ENCODE measurements at regions not wholly inside any gene's neighbourhood (a gene's known extent, or its start where the extent isn't known, plus 50 kb on each side); places are given as distances from the start of the nearest gene placed in this dataset.
"Not testable (repeated sequence)": the region's sequence is repeated elsewhere in the genome, so short reads cannot be mapped to it uniquely, and the experiment has no call there.

DNA sequence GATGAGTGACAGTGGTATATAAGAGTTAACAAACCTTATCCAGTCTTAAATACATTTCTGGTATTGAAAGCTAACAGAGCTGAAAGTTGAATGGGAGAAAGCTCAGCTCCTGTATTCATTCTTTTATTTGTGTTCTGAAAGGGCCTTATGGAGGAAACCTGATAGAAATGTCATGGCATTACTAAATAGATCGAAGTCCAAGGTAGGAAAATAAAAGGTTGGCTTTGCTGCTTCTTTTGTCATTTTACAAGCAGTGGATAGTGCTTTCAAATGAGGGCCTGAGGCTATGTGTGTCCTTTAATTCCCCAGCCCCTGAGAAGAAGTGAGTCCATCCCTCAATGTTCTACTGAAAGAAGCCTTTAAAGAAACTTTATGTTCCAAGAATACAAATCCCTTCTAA lies 974.3 kb upstream of the INTU start:
- TF ChIP-seq SPI1 (IDR thresholded peaks at IDR 0.05; ENCODE audit: borderline replicate concordance, low read depth) (no peak), REST (IDR thresholded peaks at IDR 0.05; ENCODE audit: insufficient replicate concordance, low read depth) (no peak), POLR2AphosphoS5 (IDR thresholded peaks at IDR 0.05; ENCODE audit: low read depth) (no peak), GABPA (IDR thresholded peaks at IDR 0.05; ENCODE audit: low read depth) (no peak)
- TF ChIP-seq, protein P1, sequence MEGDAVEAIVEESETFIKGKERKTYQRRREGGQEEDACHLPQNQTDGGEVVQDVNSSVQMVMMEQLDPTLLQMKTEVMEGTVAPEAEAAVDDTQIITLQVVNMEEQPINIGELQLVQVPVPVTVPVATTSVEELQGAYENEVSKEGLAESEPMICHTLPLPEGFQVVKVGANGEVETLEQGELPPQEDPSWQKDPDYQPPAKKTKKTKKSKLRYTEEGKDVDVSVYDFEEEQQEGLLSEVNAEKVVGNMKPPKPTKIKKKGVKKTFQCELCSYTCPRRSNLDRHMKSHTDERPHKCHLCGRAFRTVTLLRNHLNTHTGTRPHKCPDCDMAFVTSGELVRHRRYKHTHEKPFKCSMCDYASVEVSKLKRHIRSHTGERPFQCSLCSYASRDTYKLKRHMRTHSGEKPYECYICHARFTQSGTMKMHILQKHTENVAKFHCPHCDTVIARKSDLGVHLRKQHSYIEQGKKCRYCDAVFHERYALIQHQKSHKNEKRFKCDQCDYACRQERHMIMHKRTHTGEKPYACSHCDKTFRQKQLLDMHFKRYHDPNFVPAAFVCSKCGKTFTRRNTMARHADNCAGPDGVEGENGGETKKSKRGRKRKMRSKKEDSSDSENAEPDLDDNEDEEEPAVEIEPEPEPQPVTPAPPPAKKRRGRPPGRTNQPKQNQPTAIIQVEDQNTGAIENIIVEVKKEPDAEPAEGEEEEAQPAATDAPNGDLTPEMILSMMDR (IDR thresholded peaks at IDR 0.05; ENCODE audit: insufficient read depth, low read length): no peak
- DNase-seq (ENCODE audit: low read depth in 1 of 2, low spot score in 1 of 2): no peak
- H3K27ac ChIP-seq (replicated peaks): no peak overlapping the region
- no peaks in the 10 kb centered on the region for H3K27me3 ChIP-seq (ENCODE audit: insufficient read depth, poor library complexity, severe bottlenecking)
- no peak overlapping the region for H3K4me3 ChIP-seq (replicated peaks; ENCODE audit: insufficient read depth, low read length)

GRCh38 chr4:126661194-126661593 lies 971.6 kb upstream of the INTU start:
- no peak for DNase-seq (ENCODE audit: low read depth in 1 of 2, low spot score in 1 of 2)
- TF ChIP-seq, protein P1 (IDR thresholded peaks at IDR 0.05; ENCODE audit: insufficient read depth, low read length): no peak
- TF ChIP-seq REST (IDR thresholded peaks at IDR 0.05; ENCODE audit: insufficient replicate concordance, low read depth): no peak
- TF ChIP-seq GABPA (IDR thresholded peaks at IDR 0.05; ENCODE audit: low read depth): no peak
- no peak for TF ChIP-seq POLR2AphosphoS5 (IDR thresholded peaks at IDR 0.05; ENCODE audit: low read depth)
- no peak for TF ChIP-seq SPI1 (IDR thresholded peaks at IDR 0.05; ENCODE audit: borderline replicate concordance, low read depth)
- H3K27ac ChIP-seq (replicated peaks): no peak overlapping the region
- H3K27me3 ChIP-seq (ENCODE audit: insufficient read depth, poor library complexity, severe bottlenecking): no peaks in the 10 kb centered on the region
- H3K4me3 ChIP-seq (replicated peaks; ENCODE audit: insufficient read depth, low read length): no peak overlapping the region

- no peak for TF ChIP-seq REST (IDR thresholded peaks at IDR 0.05; ENCODE audit: insufficient replicate concordance, low read depth)
- TF ChIP-seq, protein P1 (IDR thresholded peaks at IDR 0.05; ENCODE audit: insufficient read depth, low read length): no peak
- TF ChIP-seq POLR2AphosphoS5 (IDR thresholded peaks at IDR 0.05; ENCODE audit: low read depth): no peak
- TF ChIP-seq SPI1 (IDR thresholded peaks at IDR 0.05; ENCODE audit: borderline replicate concordance, low read depth): no peak
- no peak for TF ChIP-seq GABPA (IDR thresholded peaks at IDR 0.05; ENCODE audit: low read depth)
- DNase-seq (ENCODE audit: low read depth in 1 of 2, low spot score in 1 of 2): no peak
- Histone ChIP-seq H3K27me3 (ENCODE audit: insufficient read depth, poor library complexity, severe bottlenecking) (no peaks in the 10 kb centered on the region), H3K27ac (replicated peaks) (no peak overlapping the region), H3K4me3 (replicated peaks; ENCODE audit: insufficient read depth, low read length) (no peak overlapping the region)
Measured at GRCh38 chr4:126664839-126665238, 967.9 kb upstream of the INTU start.

DNA sequence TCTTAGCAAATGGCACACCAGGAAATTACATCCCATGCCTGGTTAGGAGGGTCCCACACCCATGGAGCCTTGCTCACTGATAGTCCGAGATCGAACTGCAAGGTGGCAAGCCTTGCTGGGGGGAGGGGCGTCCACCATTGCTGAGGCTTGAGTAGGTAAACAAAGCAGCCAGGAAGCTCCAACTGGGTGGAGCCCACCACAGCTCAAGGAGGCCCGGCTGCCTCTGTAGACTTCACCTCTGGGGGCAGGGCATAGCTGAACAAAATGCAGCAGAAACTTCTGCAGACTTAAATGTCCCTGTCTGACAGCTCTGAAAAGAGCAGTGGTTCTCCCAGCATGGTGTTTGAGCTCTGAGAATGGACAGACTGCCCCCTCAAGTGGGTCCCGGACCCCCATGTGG lies 962.7 kb upstream of the INTU start:
- H3K4me3 ChIP-seq (replicated peaks; ENCODE audit: insufficient read depth, low read length): not testable (repeated sequence)

More for the DNA sequence above, 962.7 kb upstream of the INTU start:
- H3K27ac ChIP-seq (replicated peaks); H3K27me3 ChIP-seq (ENCODE audit: insufficient read depth, poor library complexity, severe bottlenecking); DNase-seq (ENCODE audit: low read depth in 1 of 2, low spot score in 1 of 2): not testable (repeated sequence)

Data from HL-60 (cell line).